ENCODE measurements at regions not wholly inside any gene's neighbourhood (a gene's known extent, or its start where the extent isn't known, plus 50 kb on each side); places are given as distances from the start of the nearest gene placed in this dataset.

GRCh38 chr9:129525656-129526196, 95.2 kb downstream of the C9orf50 start:
- Mint-ChIP-seq H3K27me3 (peaks cover 6% of the 10 kb centered on the region), H3K4me3 (no peak overlapping the region), H3K27ac (no peak overlapping the region), H3K9me3 (peaks cover 13% of the 10 kb centered on the region), H3K4me1 (peaks cover 3% of the 10 kb centered on the region), H3K36me3 (no peaks in the 10 kb centered on the region)
- DNase-seq, result no peak
- POLR2A ChIA-PET, result no interaction called here
- ATAC-seq (ENCODE audit: low read depth), result no peak

- POLR2A ChIA-PET, result no interaction called here
- peaks cover 4% of the 10 kb centered on the region for H3K27me3 Mint-ChIP-seq
- no peak for DNase-seq
- H3K9me3 Mint-ChIP-seq, result peaks cover 9% of the 10 kb centered on the region
- no peak overlapping the region for H3K27ac Mint-ChIP-seq
- no peaks in the 10 kb centered on the region for H3K36me3 Mint-ChIP-seq
- no peak for ATAC-seq (ENCODE audit: low read depth)
- H3K4me3 Mint-ChIP-seq, result no peak overlapping the region
- H3K4me1 Mint-ChIP-seq, result peaks cover under 1% of the 10 kb centered on the region
Observed at GRCh38 chr9:129524582-129525270, 96.2 kb downstream of the C9orf50 start.

- peaks cover 7% of the 10 kb centered on the region for H3K9me3 Mint-ChIP-seq
- H3K4me3 Mint-ChIP-seq, result no peak overlapping the region
- peaks cover 3% of the 10 kb centered on the region for H3K27me3 Mint-ChIP-seq
- no peak for DNase-seq
- no peaks in the 10 kb centered on the region for H3K36me3 Mint-ChIP-seq
- no peak overlapping the region for H3K27ac Mint-ChIP-seq
- POLR2A ChIA-PET, result no interaction called here
- H3K4me1 Mint-ChIP-seq, result no peaks in the 10 kb centered on the region
- ATAC-seq (ENCODE audit: low read depth), result no peak
Observed at GRCh38 chr9:129523943-129524581, 96.8 kb downstream of the C9orf50 start.

GRCh38 chr9:129522351-129522750, 98.5 kb downstream of the C9orf50 start:
- no peak for DNase-seq
- Mint-ChIP-seq H3K4me3 (no peak overlapping the region), H3K4me1 (no peaks in the 10 kb centered on the region), H3K36me3 (no peaks in the 10 kb centered on the region), H3K27me3 (peaks cover 5% of the 10 kb centered on the region), H3K27ac (no peak overlapping the region), H3K9me3 (peaks cover 10% of the 10 kb centered on the region)
- no peak for ATAC-seq (ENCODE audit: low read depth)
- POLR2A ChIA-PET, result no interaction called here

- H3K27me3 Mint-ChIP-seq, result peaks cover 4% of the 10 kb centered on the region
- ATAC-seq (ENCODE audit: low read depth), result no peak
- no peaks in the 10 kb centered on the region for H3K4me1 Mint-ChIP-seq
Observed at GRCh38 chr9:129520082-129520481, 100.8 kb downstream of the C9orf50 start.

GRCh38 chr9:129518074-129518473, 102.8 kb downstream of the C9orf50 start:
- Mint-ChIP-seq H3K9me3 (peaks cover 18% of the 10 kb centered on the region), H3K36me3 (peaks cover 4% of the 10 kb centered on the region), H3K4me3 (no peak overlapping the region), H3K27me3 (peaks cover 4% of the 10 kb centered on the region), H3K27ac (no peak overlapping the region), H3K4me1 (no peaks in the 10 kb centered on the region)
- no peak for ATAC-seq (ENCODE audit: low read depth)
- POLR2A ChIA-PET, result no interaction called here
- DNase-seq, result no peak

More at GRCh38 chr9:129520082-129520481, 100.8 kb downstream of the C9orf50 start:
- no peak for DNase-seq
- H3K4me3 Mint-ChIP-seq, result no peak overlapping the region
- peaks cover 13% of the 10 kb centered on the region for H3K9me3 Mint-ChIP-seq
- no peak overlapping the region for H3K27ac Mint-ChIP-seq
- H3K36me3 Mint-ChIP-seq, result no peaks in the 10 kb centered on the region
- POLR2A ChIA-PET, result no interaction called here

- no peak overlapping the region for H3K4me3 Mint-ChIP-seq
- H3K9me3 Mint-ChIP-seq, result peaks cover 23% of the 10 kb centered on the region
- no peak overlapping the region for H3K27ac Mint-ChIP-seq
- H3K4me1 Mint-ChIP-seq, result no peaks in the 10 kb centered on the region
- no peak for ATAC-seq (ENCODE audit: low read depth)
- DNase-seq, result no peak
- peaks cover 4% of the 10 kb centered on the region for H3K36me3 Mint-ChIP-seq
- POLR2A ChIA-PET, result no interaction called here
- peaks cover 4% of the 10 kb centered on the region for H3K27me3 Mint-ChIP-seq
Observed at GRCh38 chr9:129517006-129517405, 103.9 kb downstream of the C9orf50 start.

- H3K9me3 Mint-ChIP-seq, result peaks cover 23% of the 10 kb centered on the region
- no peaks in the 10 kb centered on the region for H3K4me1 Mint-ChIP-seq
- no peak overlapping the region for H3K4me3 Mint-ChIP-seq
- POLR2A ChIA-PET, result no interaction called here
- H3K36me3 Mint-ChIP-seq, result peaks cover 4% of the 10 kb centered on the region
- peaks cover 8% of the 10 kb centered on the region for H3K27me3 Mint-ChIP-seq
- ATAC-seq (ENCODE audit: low read depth) (no peak), DNase-seq (no peak)
- H3K27ac Mint-ChIP-seq, result no peak overlapping the region
Observed at GRCh38 chr9:129514891-129515290, 106.0 kb downstream of the C9orf50 start.

- DNase-seq (no peak), ATAC-seq (ENCODE audit: low read depth) (no peak)
- H3K27me3 Mint-ChIP-seq, result peaks cover 8% of the 10 kb centered on the region
- no peak overlapping the region for H3K27ac Mint-ChIP-seq
- POLR2A ChIA-PET, result no interaction called here
- H3K9me3 Mint-ChIP-seq, result peaks cover 23% of the 10 kb centered on the region
- peaks cover 4% of the 10 kb centered on the region for H3K36me3 Mint-ChIP-seq
- no peak overlapping the region for H3K4me3 Mint-ChIP-seq
- no peaks in the 10 kb centered on the region for H3K4me1 Mint-ChIP-seq
Observed at GRCh38 chr9:129514497-129514867, 106.4 kb downstream of the C9orf50 start.

- no peaks in the 10 kb centered on the region for H3K4me1 Mint-ChIP-seq
- peaks cover 8% of the 10 kb centered on the region for H3K27me3 Mint-ChIP-seq
- DNase-seq (no peak), ATAC-seq (ENCODE audit: low read depth) (no peak)
- H3K4me3 Mint-ChIP-seq, result no peak overlapping the region
- POLR2A ChIA-PET, result no interaction called here
- H3K36me3 Mint-ChIP-seq, result peaks cover 4% of the 10 kb centered on the region
- peaks cover 23% of the 10 kb centered on the region for H3K9me3 Mint-ChIP-seq
- no peak overlapping the region for H3K27ac Mint-ChIP-seq
Observed at GRCh38 chr9:129513856-129514496, 106.9 kb downstream of the C9orf50 start.

GRCh38 chr9:129513282-129513681, 107.6 kb downstream of the C9orf50 start:
- no peak for ATAC-seq (ENCODE audit: low read depth)
- no peak overlapping the region for H3K27ac Mint-ChIP-seq
- no peak overlapping the region for H3K4me3 Mint-ChIP-seq
- peaks cover 19% of the 10 kb centered on the region for H3K9me3 Mint-ChIP-seq
- POLR2A ChIA-PET, result no interaction called here
- H3K27me3 Mint-ChIP-seq, result peaks cover 8% of the 10 kb centered on the region
- DNase-seq, result no peak
- H3K36me3 Mint-ChIP-seq, result peaks cover 4% of the 10 kb centered on the region
- no peaks in the 10 kb centered on the region for H3K4me1 Mint-ChIP-seq

- Mint-ChIP-seq H3K27me3 (peaks cover 7% of the 10 kb centered on the region), H3K36me3 (peaks cover 4% of the 10 kb centered on the region), H3K4me3 (no peak overlapping the region), H3K9me3 (peaks cover 14% of the 10 kb centered on the region), H3K27ac (no peak overlapping the region), H3K4me1 (no peaks in the 10 kb centered on the region)
- DNase-seq (no peak), ATAC-seq (ENCODE audit: low read depth) (no peak)
- POLR2A ChIA-PET, result interaction anchor here (1.5 to 1.6 kb wide), 2 partner anchors 10 to 12 kb away, joined by 3 to 5 read pairs; no protein-coding TSS in a partner anchor
Observed at GRCh38 chr9:129511285-129511900, 109.5 kb downstream of the C9orf50 start.

- peaks cover 7% of the 10 kb centered on the region for H3K27me3 Mint-ChIP-seq
- ATAC-seq (ENCODE audit: low read depth) (no peak), DNase-seq (no peak)
- peaks cover 4% of the 10 kb centered on the region for H3K36me3 Mint-ChIP-seq
- H3K4me1 Mint-ChIP-seq, result peaks cover 3% of the 10 kb centered on the region
- H3K27ac Mint-ChIP-seq, result no peak overlapping the region
- H3K9me3 Mint-ChIP-seq, result peaks cover 10% of the 10 kb centered on the region
- POLR2A ChIA-PET, result interaction anchor here (1.5 kb wide), 1 partner anchor 8 kb away, joined by 3 read pairs; no protein-coding TSS in a partner anchor
- H3K4me3 Mint-ChIP-seq, result no peak overlapping the region
Observed at GRCh38 chr9:129509533-129509928, 111.4 kb downstream of the C9orf50 start.
